DND-41 (cell line): ENCODE measurements at regions not wholly inside any gene's neighbourhood (a gene's known extent, or its start where the extent isn't known, plus 50 kb on each side); places are given as distances from the start of the nearest gene placed in this dataset.

Experiments
- CTCF ChIP-seq: IDR thresholded peaks from 2 replicates; pipeline ENCODE4 v1.5.1; 2012; ENCODE audit warnings: borderline replicate concordance, low read length, moderate library complexity, mild to moderate bottlenecking; ENCODE audit not compliant: poor library complexity, severe bottlenecking; ENCODE audit errors: extremely low read depth
- EZH2 ChIP-seq: IDR thresholded peaks from 3 replicates; pipeline ENCODE4 v1.6.1; 2012; ENCODE audit warnings: borderline replicate concordance, low read depth, mild to moderate bottlenecking, moderate library complexity, low read length, inconsistent platforms; ENCODE audit not compliant: severe bottlenecking

- TF ChIP-seq EZH2 (no peak), CTCF (no peak)
These were observed 392.1 kb downstream of the SOX9 start for GRCh38 chr17:72512649-72513556.
